Endothelial cell (in vitro differentiated cells): ENCODE measurements at regions not wholly inside any gene's neighbourhood (a gene's known extent, or its start where the extent isn't known, plus 50 kb on each side); places are given as distances from the start of the nearest gene placed in this dataset.
A peak's percentile ranks its signal among the peaks of the same experiment; 100 is the strongest.

Experiments used
- DNase-seq: peaks from one replicate; pipeline ENCODE4 v3.0.0; 2021; ENCODE audit warnings: low spot score
- H3K27ac Mint-ChIP-seq: one replicate; pipeline ENCODE4 v1.8.0; 2021; ENCODE audit warnings: mixed read lengths, inconsistent platforms; ENCODE audit not compliant: unreplicated experiment
- H3K27me3 Mint-ChIP-seq: one replicate; pipeline ENCODE4 v1.8.0; 2021; ENCODE audit warnings: mild to moderate bottlenecking, moderate library complexity, mixed read lengths, inconsistent platforms; ENCODE audit not compliant: unreplicated experiment
- H3K36me3 Mint-ChIP-seq: one replicate; pipeline ENCODE4 v1.8.0; 2021; ENCODE audit warnings: mild to moderate bottlenecking, low read depth, mixed read lengths, inconsistent platforms; ENCODE audit not compliant: unreplicated experiment
- H3K4me1 Mint-ChIP-seq: one replicate; pipeline ENCODE4 v1.8.0; 2021; ENCODE audit warnings: mild to moderate bottlenecking, mixed read lengths, inconsistent platforms; ENCODE audit not compliant: unreplicated experiment
- H3K4me3 Mint-ChIP-seq: one replicate; pipeline ENCODE4 v1.8.0; 2021; ENCODE audit warnings: mild to moderate bottlenecking, mixed read lengths, inconsistent platforms; ENCODE audit not compliant: unreplicated experiment
- H3K9me3 Mint-ChIP-seq: one replicate; pipeline ENCODE4 v1.8.0; 2021; ENCODE audit warnings: mixed read lengths, inconsistent platforms; ENCODE audit not compliant: unreplicated experiment
- CTCF ChIP-seq: fragments of 200-600 bp; sonication (generic); IDR thresholded peaks from one replicate; pipeline ENCODE4 v1.5.0; 2021; ENCODE audit warnings: antibody characterized with exemption; ENCODE audit not compliant: unreplicated experiment

DNA sequence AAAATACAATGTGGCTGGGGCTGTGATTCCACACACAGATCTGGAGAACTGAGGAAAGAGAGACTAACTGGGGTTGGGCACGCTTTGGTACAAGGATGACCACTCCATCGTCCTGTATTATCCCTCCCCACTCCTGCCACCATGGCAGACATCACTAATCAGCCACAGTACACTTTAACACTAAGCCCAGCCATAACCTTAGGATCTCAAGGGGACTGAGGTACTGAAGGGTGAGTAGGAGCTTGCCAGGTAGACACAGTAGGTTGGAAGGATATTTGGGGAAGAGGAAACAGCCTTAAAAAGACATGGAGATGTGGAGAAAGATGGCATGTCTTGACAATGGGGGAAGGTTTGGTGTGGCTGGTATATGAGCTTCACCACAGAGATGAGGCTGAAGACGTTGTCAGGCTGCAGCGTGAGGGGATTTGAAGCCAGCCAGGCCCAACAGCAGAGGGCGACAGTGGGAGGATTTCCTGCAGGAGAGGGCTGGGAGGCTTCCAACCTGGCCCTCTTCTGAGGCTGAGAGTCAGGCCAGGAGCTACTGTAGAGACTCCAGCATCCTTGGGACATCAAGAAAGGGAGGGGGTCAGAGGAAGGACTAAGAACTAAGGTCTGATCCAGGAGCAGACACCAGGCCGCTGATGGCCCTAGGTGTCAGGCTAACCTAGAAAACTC, 58.6 kb upstream of the COL13A1 start:
- no peaks in the 10 kb centered on the region for H3K36me3 Mint-ChIP-seq
- H3K27me3 Mint-ChIP-seq: peaks cover 2% of the 10 kb centered on the region
- H3K9me3 Mint-ChIP-seq: no peaks in the 10 kb centered on the region
- peak; percentile 22 for TF ChIP-seq CTCF
- H3K27ac Mint-ChIP-seq: no peak overlapping the region
- DNase-seq: peak; percentile 74
- H3K4me3 Mint-ChIP-seq: no peak overlapping the region
- H3K4me1 Mint-ChIP-seq: no peaks in the 10 kb centered on the region

- Mint-ChIP-seq H3K9me3 (no peaks in the 10 kb centered on the region), H3K27ac (no peak overlapping the region), H3K27me3 (peaks cover under 1% of the 10 kb centered on the region), H3K4me1 (no peaks in the 10 kb centered on the region), H3K36me3 (no peaks in the 10 kb centered on the region), H3K4me3 (no peak overlapping the region)
- DNase-seq: no peak
- no peak for TF ChIP-seq CTCF
Observed at GRCh38 chr10:69744971-69745370, 56.7 kb upstream of the COL13A1 start.

GRCh38 chr10:69745698-69746097, 56.0 kb upstream of the COL13A1 start:
- Mint-ChIP-seq H3K36me3 (no peaks in the 10 kb centered on the region), H3K27ac (no peak overlapping the region), H3K4me1 (no peaks in the 10 kb centered on the region), H3K4me3 (no peak overlapping the region), H3K9me3 (no peaks in the 10 kb centered on the region), H3K27me3 (peaks cover 1% of the 10 kb centered on the region)
- no peak for TF ChIP-seq CTCF
- DNase-seq: no peak

GRCh38 chr10:69747179-69747578, 54.5 kb upstream of the COL13A1 start:
- H3K27ac Mint-ChIP-seq: no peak overlapping the region
- no peaks in the 10 kb centered on the region for H3K9me3 Mint-ChIP-seq
- H3K27me3 Mint-ChIP-seq: peaks cover 1% of the 10 kb centered on the region
- H3K36me3 Mint-ChIP-seq: no peaks in the 10 kb centered on the region
- no peaks in the 10 kb centered on the region for H3K4me1 Mint-ChIP-seq
- no peak for TF ChIP-seq CTCF
- no peak overlapping the region for H3K4me3 Mint-ChIP-seq
- no peak for DNase-seq

DNA sequence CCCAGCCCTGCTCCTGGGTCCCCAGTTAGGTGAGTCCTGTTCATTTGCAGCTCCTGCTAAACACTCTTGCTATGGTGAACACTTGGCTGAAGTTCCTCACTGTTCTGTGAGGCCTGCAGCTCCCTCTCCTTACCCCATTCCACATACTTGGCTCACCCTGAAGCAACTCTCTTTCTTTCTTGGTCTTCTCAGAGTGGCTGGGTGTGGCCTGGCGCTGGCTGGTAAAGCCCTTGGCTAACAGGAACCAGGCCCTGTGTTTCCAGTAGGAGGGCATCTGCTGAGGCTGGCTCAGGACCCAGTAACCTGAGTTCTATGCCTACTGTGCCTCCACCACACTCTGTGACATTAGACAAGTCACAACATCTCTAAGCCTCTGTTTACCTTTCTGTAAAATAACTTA, 53.1 kb upstream of the COL13A1 start:
- Mint-ChIP-seq H3K4me3 (no peak overlapping the region), H3K36me3 (no peaks in the 10 kb centered on the region), H3K9me3 (no peaks in the 10 kb centered on the region), H3K27ac (no peak overlapping the region), H3K4me1 (no peaks in the 10 kb centered on the region), H3K27me3 (peaks cover 4% of the 10 kb centered on the region)
- TF ChIP-seq CTCF: no peak
- no peak for DNase-seq
